Suprapubic skin (tissue), 4 donors: ENCODE measurements at regions not wholly inside any gene's neighbourhood (a gene's known extent, or its start where the extent isn't known, plus 50 kb on each side); places are given as distances from the start of the nearest gene placed in this dataset.

Experiments
- DNase-seq, 2 donors: peaks; one replicate each; pipeline ENCODE4 v3.0.0-alpha.2; 2019; ENCODE audit warnings: low spot score in 2 of 2
- H3K27ac ChIP-seq: fragments of 200-600 bp; sonication (generic); one replicate; pipeline ENCODE4 v1.5.1; 2019
- H3K27me3 ChIP-seq: fragments of 200-600 bp; sonication (generic); one replicate; pipeline ENCODE4 v1.5.1; 2019
- H3K36me3 ChIP-seq: fragments of 200-600 bp; sonication (generic); one replicate; pipeline ENCODE4 v1.5.1; 2019
- H3K4me1 ChIP-seq: fragments of 200-600 bp; sonication (generic); one replicate; pipeline ENCODE4 v1.5.1; 2019
- H3K4me3 ChIP-seq: fragments of 200-600 bp; sonication (generic); one replicate; pipeline ENCODE4 v1.5.1; 2019; ENCODE audit warnings: mild to moderate bottlenecking
- H3K9me3 ChIP-seq: fragments of 200-600 bp; sonication (generic); one replicate; pipeline ENCODE4 v1.5.1; 2019
- CTCF ChIP-seq, 2 donors: fragments of 200-600 bp in 1 of 2; fragments of 450-650 bp in 1 of 2; sonication (generic) in 1 of 2; IDR thresholded peaks; one replicate each; pipeline ENCODE4 v1.5.1; 2016 to 2019; ENCODE audit warnings: antibody characterized with exemption in 2 of 2, mild to moderate bottlenecking in 1 of 2, moderate library complexity in 1 of 2
- EP300 ChIP-seq: sonication (generic); formaldehyde crosslinking; IDR thresholded peaks from one replicate; pipeline ENCODE4 v1.6.1; 2017; ENCODE audit warnings: antibody characterized with exemption
- POLR2A ChIP-seq, 2 donors: fragments of 450-650 bp; IDR thresholded peaks; one replicate each; pipeline ENCODE4 v1.6.1; 2017; ENCODE audit warnings: antibody characterized with exemption in 2 of 2, mild to moderate bottlenecking in 2 of 2, moderate library complexity in 2 of 2
- POLR2AphosphoS5 ChIP-seq, 3 donors: sonication (generic); formaldehyde crosslinking; IDR thresholded peaks; one replicate each; pipeline ENCODE4 v1.6.1; 2017; ENCODE audit warnings: antibody characterized with exemption in 3 of 3
- WGBS: methylation state at CpG from one replicate; pipeline ENCODE4 v1.1.5; 2018; 5-methylcytosine and 5-hydroxymethylcytosine counted together

GRCh38 chr20:22223236-22223635, 361.1 kb downstream of the FOXA2 start:
- TF ChIP-seq EP300 (no peak), POLR2A (IDR thresholded peaks at IDR 0.05) (no peak), POLR2AphosphoS5 (IDR thresholded peaks at IDR 0.05) (no peak), CTCF (IDR thresholded peaks at IDR 0.05) (no peak)
- H3K36me3 ChIP-seq: no peaks in the 10 kb centered on the region
- WGBS: 62% methylated on average over 3 of the region's 3 CpGs
- no peak overlapping the region for H3K27ac ChIP-seq
- H3K27me3 ChIP-seq: no peaks in the 10 kb centered on the region
- DNase-seq: no peak
- H3K4me1 ChIP-seq: peaks cover 8% of the 10 kb centered on the region
- H3K9me3 ChIP-seq: no peaks in the 10 kb centered on the region
- H3K4me3 ChIP-seq: no peak overlapping the region

GRCh38 chr20:22217712-22218352, 366.5 kb downstream of the FOXA2 start:
- no peak for DNase-seq
- Histone ChIP-seq H3K4me1 (peaks cover 19% of the 10 kb centered on the region), H3K9me3 (no peaks in the 10 kb centered on the region), H3K27ac (no peak overlapping the region), H3K36me3 (no peaks in the 10 kb centered on the region), H3K27me3 (no peaks in the 10 kb centered on the region), H3K4me3 (no peak overlapping the region)
- no peak for TF ChIP-seq CTCF (IDR thresholded peaks at IDR 0.05)
- TF ChIP-seq POLR2AphosphoS5 (IDR thresholded peaks at IDR 0.05): no peak
- no peak for TF ChIP-seq POLR2A (IDR thresholded peaks at IDR 0.05)
- no peak for TF ChIP-seq EP300
- 26% methylated on average over 2 of the region's 2 CpGs for WGBS

GRCh38 chr20:22216984-22217383, 367.4 kb downstream of the FOXA2 start:
- no peak overlapping the region for H3K27ac ChIP-seq
- H3K4me3 ChIP-seq: no peak overlapping the region
- no peak for DNase-seq
- H3K4me1 ChIP-seq: peaks cover 19% of the 10 kb centered on the region
- 44% methylated on average over 11 of the region's 11 CpGs for WGBS
- no peaks in the 10 kb centered on the region for H3K27me3 ChIP-seq
- TF ChIP-seq EP300 (no peak), POLR2A (IDR thresholded peaks at IDR 0.05) (no peak), CTCF (IDR thresholded peaks at IDR 0.05) (no peak), POLR2AphosphoS5 (IDR thresholded peaks at IDR 0.05) (no peak)
- H3K36me3 ChIP-seq: no peaks in the 10 kb centered on the region
- no peaks in the 10 kb centered on the region for H3K9me3 ChIP-seq

- Histone ChIP-seq H3K4me1 (peaks cover 19% of the 10 kb centered on the region), H3K4me3 (no peak overlapping the region), H3K27ac (no peak overlapping the region), H3K9me3 (no peaks in the 10 kb centered on the region), H3K36me3 (no peaks in the 10 kb centered on the region), H3K27me3 (no peaks in the 10 kb centered on the region)
- 65% methylated on average over 3 of the region's 3 CpGs for WGBS
- TF ChIP-seq POLR2A (IDR thresholded peaks at IDR 0.05): no peak
- TF ChIP-seq EP300: no peak
- TF ChIP-seq POLR2AphosphoS5 (IDR thresholded peaks at IDR 0.05): no peak
- TF ChIP-seq CTCF (IDR thresholded peaks at IDR 0.05): no peak
- no peak for DNase-seq
These were observed 370.1 kb downstream of the FOXA2 start for GRCh38 chr20:22214296-22214695.

GRCh38 chr20:22213271-22213670, 371.1 kb downstream of the FOXA2 start:
- H3K4me1 ChIP-seq: peaks cover 11% of the 10 kb centered on the region
- H3K36me3 ChIP-seq: no peaks in the 10 kb centered on the region
- no peak overlapping the region for H3K27ac ChIP-seq
- WGBS: 47% methylated on average over 4 of the region's 4 CpGs
- no peaks in the 10 kb centered on the region for H3K27me3 ChIP-seq
- no peaks in the 10 kb centered on the region for H3K9me3 ChIP-seq
- no peak for TF ChIP-seq EP300
- no peak for TF ChIP-seq POLR2A (IDR thresholded peaks at IDR 0.05)
- no peak for TF ChIP-seq CTCF (IDR thresholded peaks at IDR 0.05)
- no peak for TF ChIP-seq POLR2AphosphoS5 (IDR thresholded peaks at IDR 0.05)
- H3K4me3 ChIP-seq: no peak overlapping the region
- DNase-seq: no peak
